ENCODE measurements at regions not wholly inside any gene's neighbourhood (a gene's known extent, or its start where the extent isn't known, plus 50 kb on each side); places are given as distances from the start of the nearest gene placed in this dataset.
"Not testable (repeated sequence)": the region's sequence is repeated elsewhere in the genome, so short reads cannot be mapped to it uniquely, and the experiment has no call there.

DNA sequence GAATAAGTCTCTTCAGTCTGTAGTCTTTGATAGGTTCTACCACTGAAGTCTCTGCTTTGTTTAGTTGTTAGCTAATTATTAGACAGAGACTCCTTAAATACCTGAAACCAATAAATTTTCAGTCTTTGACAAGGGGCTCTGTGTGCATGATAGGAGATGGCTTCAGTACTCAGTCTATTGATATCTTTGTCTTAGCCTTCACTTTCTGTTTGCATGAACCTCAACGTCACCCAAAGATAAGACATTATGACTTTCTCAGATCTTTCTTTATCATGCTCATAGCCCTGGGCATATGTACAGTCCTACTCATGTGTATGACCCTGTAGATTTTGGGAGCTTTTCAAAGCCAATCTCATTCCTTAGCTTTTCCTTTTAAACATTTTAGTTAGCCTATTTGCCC lies 183.5 kb upstream of the GCFC2 start:
- no peaks in the 10 kb centered on the region for H3K27me3 ChIP-seq (ENCODE audit: control insufficient read depth, insufficient read depth, low read length)
- no peak for DNase-seq (ENCODE audit: low read depth)
- H3K4me3 ChIP-seq (ENCODE audit: low read depth, low read length): no peak overlapping the region
- TF ChIP-seq, protein P1, sequence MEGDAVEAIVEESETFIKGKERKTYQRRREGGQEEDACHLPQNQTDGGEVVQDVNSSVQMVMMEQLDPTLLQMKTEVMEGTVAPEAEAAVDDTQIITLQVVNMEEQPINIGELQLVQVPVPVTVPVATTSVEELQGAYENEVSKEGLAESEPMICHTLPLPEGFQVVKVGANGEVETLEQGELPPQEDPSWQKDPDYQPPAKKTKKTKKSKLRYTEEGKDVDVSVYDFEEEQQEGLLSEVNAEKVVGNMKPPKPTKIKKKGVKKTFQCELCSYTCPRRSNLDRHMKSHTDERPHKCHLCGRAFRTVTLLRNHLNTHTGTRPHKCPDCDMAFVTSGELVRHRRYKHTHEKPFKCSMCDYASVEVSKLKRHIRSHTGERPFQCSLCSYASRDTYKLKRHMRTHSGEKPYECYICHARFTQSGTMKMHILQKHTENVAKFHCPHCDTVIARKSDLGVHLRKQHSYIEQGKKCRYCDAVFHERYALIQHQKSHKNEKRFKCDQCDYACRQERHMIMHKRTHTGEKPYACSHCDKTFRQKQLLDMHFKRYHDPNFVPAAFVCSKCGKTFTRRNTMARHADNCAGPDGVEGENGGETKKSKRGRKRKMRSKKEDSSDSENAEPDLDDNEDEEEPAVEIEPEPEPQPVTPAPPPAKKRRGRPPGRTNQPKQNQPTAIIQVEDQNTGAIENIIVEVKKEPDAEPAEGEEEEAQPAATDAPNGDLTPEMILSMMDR (IDR thresholded peaks at IDR 0.05; ENCODE audit: insufficient read depth, low read depth, low read length): no peak
- H3K36me3 ChIP-seq (ENCODE audit: control insufficient read depth, insufficient read depth, low read length): no peaks in the 10 kb centered on the region
- POLR2A ChIA-PET: no interaction called here
- CTCF ChIA-PET: no interaction called here

DNA sequence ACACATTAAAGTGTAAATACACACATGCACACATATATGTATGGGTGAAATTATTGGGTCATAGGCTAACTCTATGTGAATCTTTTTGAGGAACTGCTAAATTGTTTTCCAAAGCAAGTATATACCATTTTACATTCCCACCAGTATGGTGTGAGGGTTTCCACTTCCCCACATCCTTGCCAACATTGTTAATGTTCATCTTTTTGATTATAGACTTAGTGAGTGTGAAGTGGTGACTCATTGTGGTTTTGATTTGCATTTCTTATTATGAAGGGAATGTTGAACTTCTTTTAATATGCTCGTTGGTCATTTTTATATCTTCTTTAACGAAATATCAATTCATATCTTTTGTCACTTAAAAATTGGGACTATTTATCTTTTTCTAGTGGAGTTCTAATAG lies 181.8 kb upstream of the GCFC2 start:
- ChIA-PET POLR2A (no interaction called here), CTCF (no interaction called here)
- Histone ChIP-seq H3K4me3 (ENCODE audit: low read depth, low read length) (no peak overlapping the region), H3K27me3 (ENCODE audit: control insufficient read depth, insufficient read depth, low read length) (no peaks in the 10 kb centered on the region), H3K36me3 (ENCODE audit: control insufficient read depth, insufficient read depth, low read length) (no peaks in the 10 kb centered on the region)
- TF ChIP-seq, protein P1 (IDR thresholded peaks at IDR 0.05; ENCODE audit: insufficient read depth, low read depth, low read length): no peak
- DNase-seq (ENCODE audit: low read depth): no peak

DNA sequence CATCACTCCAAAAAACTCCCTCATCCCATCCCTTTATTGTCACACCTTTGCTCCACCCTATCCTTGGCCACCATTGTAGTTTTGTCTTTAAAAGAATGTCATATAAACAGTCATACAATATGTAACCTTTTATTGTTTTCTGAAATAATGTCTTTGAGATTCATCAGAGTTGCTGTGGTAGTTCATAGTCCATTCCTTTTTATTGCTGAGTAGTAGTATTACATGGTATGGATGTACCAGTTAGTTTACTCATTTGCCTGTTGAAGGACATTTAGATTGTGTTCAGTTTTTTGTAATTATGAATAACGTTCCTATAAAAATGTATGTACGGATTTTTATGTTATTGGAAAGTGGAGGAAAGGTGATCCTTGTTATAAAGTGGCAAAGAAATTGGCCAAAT lies 171.8 kb upstream of the GCFC2 start:
- Histone ChIP-seq H3K36me3 (ENCODE audit: control insufficient read depth, insufficient read depth, low read length) (no peaks in the 10 kb centered on the region), H3K4me3 (ENCODE audit: low read depth, low read length) (no peak overlapping the region), H3K27me3 (ENCODE audit: control insufficient read depth, insufficient read depth, low read length) (no peaks in the 10 kb centered on the region)
- POLR2A ChIA-PET: no interaction called here
- CTCF ChIA-PET: no interaction called here
- TF ChIP-seq, protein P1 (IDR thresholded peaks at IDR 0.05; ENCODE audit: insufficient read depth, low read depth, low read length): no peak
- no peak for DNase-seq (ENCODE audit: low read depth)

DNA sequence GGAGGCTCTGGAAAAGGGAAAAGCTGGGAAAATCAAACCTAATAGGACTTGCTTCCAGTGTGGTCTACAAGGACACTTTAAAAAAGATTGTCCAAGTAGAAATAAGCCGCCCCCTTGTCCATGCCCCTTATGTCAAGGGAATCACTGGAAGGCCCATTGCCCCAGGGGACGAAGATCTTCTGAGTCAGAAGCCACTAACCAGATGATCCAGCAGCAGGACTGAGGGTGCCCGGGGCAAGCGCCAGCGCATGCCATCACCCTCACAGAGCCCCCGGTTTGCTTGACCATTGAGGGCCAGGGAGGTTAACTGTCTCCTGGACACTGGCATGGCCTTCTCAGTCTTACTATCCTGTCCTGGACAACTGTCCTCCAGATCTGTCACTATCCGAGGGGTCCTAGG lies 164.9 kb upstream of the GCFC2 start:
- POLR2A ChIA-PET; H3K36me3 ChIP-seq (ENCODE audit: control insufficient read depth, insufficient read depth, low read length); H3K27me3 ChIP-seq (ENCODE audit: control insufficient read depth, insufficient read depth, low read length); CTCF ChIA-PET; H3K4me3 ChIP-seq (ENCODE audit: low read depth, low read length); DNase-seq (ENCODE audit: low read depth): not testable (repeated sequence)

DNA sequence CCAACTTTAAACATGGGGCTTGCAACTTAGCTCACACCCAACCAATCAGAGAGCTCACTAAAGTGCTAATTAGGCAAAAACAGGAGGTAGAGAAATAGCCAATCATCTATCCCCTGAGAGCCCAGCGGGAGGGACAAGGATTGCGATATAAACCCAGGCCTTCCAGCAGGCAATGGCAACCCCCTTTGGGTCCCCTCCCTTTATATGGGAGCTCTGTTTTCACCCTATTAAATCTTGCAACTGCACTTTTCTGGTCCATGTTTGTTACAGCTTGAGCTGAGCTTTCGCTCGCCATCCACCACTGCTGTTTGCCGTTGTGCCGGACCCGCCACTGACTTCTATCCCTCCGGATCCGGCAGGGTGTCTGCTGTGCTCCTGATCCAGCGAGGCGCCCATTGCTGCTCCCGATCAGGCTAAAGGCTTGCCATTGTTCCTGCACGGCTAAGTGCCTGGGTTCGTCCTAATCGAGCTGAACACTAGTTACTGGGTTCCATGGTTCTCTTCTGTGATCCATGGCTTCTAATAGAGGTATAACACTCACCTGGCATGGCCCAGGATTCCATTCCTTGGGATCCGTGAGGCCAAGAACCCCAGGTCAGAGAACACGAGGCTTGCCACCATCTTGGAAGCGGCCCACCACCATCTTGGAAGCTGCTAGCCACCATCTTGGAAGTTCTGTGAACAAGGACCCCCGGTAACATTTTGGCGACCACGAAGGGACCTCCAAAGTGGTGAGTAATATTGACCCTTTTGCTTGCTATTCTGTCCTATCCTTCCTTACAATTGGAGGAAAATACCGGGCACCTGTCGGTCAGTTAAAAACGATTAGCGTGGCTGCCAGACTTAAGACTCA lies 161.3 kb upstream of the GCFC2 start:
- DNase-seq (ENCODE audit: low read depth); H3K36me3 ChIP-seq (ENCODE audit: control insufficient read depth, insufficient read depth, low read length); CTCF ChIA-PET; H3K27me3 ChIP-seq (ENCODE audit: control insufficient read depth, insufficient read depth, low read length); H3K4me3 ChIP-seq (ENCODE audit: low read depth, low read length); POLR2A ChIA-PET: not testable (repeated sequence)

DNA sequence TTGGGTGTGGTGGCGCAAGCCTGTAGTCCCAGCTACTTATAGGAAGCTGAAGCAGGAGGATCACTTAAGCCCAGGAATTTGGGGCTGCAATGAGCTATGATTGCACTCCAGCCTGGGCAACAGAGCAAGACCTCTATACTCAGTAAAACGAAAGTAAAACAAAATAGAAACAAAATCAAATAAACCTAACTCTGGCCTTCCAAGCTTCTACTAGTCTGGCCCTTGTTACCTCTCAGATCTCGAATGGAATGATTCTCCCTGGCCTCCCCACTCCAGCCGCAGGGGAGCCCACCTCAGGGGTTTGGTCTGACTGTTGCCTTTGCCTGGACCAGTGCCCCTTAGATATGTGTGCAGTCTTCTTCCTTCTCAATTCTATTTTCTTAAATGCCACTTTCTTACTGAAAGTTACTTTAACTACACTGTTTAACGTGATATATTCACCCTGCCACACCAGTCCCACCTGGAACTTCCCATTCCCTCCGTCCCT lies 160.0 kb upstream of the GCFC2 start:
- Histone ChIP-seq H3K36me3 (ENCODE audit: control insufficient read depth, insufficient read depth, low read length) (no peaks in the 10 kb centered on the region), H3K4me3 (ENCODE audit: low read depth, low read length) (no peak overlapping the region), H3K27me3 (ENCODE audit: control insufficient read depth, insufficient read depth, low read length) (no peaks in the 10 kb centered on the region)
- ChIA-PET POLR2A (no interaction called here), CTCF (no interaction called here)
- DNase-seq (ENCODE audit: low read depth): no peak
- TF ChIP-seq, protein P1 (IDR thresholded peaks at IDR 0.05; ENCODE audit: insufficient read depth, low read depth, low read length): no peak

Measured in BJ (cell line).